PC-9 (cell line): ENCODE measurements at regions not wholly inside any gene's neighbourhood (a gene's known extent, or its start where the extent isn't known, plus 50 kb on each side); places are given as distances from the start of the nearest gene placed in this dataset.

Experiments
- CTCF ChIP-seq: fragments of 200-600 bp; sonication (generic); conservative IDR thresholded peaks from 2 replicates; pipeline ENCODE4 v1.6.1; 2017; ENCODE audit warnings: mixed run types, antibody characterized with exemption, mild to moderate bottlenecking, moderate library complexity
- EZH2 ChIP-seq: fragments of 200-600 bp; sonication (generic); IDR thresholded peaks from 2 replicates; pipeline ENCODE4 v1.8.0; 2017; ENCODE audit warnings: antibody characterized with exemption, low read depth

DNA sequence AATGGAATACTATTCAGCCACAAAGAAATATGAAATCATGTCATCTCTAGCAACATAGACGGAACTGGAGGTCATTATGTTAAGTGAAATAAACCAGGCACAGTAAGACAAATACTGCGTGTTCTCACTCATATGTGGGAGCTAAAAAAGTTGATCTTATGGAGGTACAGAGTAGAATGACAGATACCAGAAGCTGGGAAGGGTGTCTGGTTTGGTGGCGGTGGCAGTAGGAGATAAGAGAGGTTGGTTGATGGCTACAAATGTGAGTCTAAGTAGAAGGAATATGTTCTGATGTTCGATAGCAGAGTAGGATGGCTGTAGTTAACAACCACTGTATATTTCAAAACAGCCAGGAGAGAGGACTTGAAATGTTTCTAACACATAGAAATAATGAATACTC, 121.6 kb downstream of the PLPPR4 start:
- TF ChIP-seq CTCF (no peak), EZH2 (no peak)
